HepG2 (cell line): ENCODE measurements at regions not wholly inside any gene's neighbourhood (a gene's known extent, or its start where the extent isn't known, plus 50 kb on each side); places are given as distances from the start of the nearest gene placed in this dataset.
A peak's percentile ranks its signal among the peaks of the same experiment; 100 is the strongest.
"Not testable (repeated sequence)": the region's sequence is repeated elsewhere in the genome, so short reads cannot be mapped to it uniquely, and the experiment has no call there.

Experiments used
- ATAC-seq: fragments of 200-7000 bp; cut with Tn5 transposase; 3 replicates; pipeline ENCODE4 v1.9.1; 2020; ENCODE audit warnings: mild to moderate bottlenecking, moderate library complexity
- BruUV-seq: library from RNA; stranded (reverse); fragments of 400-500 nt; replicated peaks from 2 replicates; lab custom pipeline; 2021; lab: Mats Ljungman, UMichigan
- CTCF ChIA-PET: fragments of 300-600 bp; formaldehyde crosslinking; extraction: SDS; loops from one replicate; lab custom pipeline; 2021; ENCODE audit warnings: low total read pairs, inconsistent platforms, low intra/inter-chr PET ratio; lab: Yijun Ruan, JAX
- POLR2A ChIA-PET: fragments of 350-600 bp; sonication (Branson Sonifier 250); formaldehyde crosslinking; loops from one replicate; lab custom pipeline; 2020; ENCODE audit warnings: antibody characterized with exemption, inconsistent platforms; lab: Yijun Ruan, JAX
- DNase-seq: peaks from one replicate; pipeline ENCODE4 v3.0.0-alpha.2; 2015; ENCODE audit warnings: low spot score
- FAIRE-seq: peaks from 3 replicates; lab custom pipeline; 2011; peaks lifted over from hg19 to GRCh38; lab: Jason Lieb, UNC
- H2AFZ ChIP-seq: one replicate; pipeline ENCODE4 v1.6.1; 2011; ENCODE audit warnings: low read length, inconsistent platforms
- H3K27ac ChIP-seq: fragments of 300-600 bp; 3 replicates; pipeline ENCODE4 v1.8.0; 2011; ENCODE audit warnings: mixed run types, mild to moderate bottlenecking, mixed read lengths, low read length, inconsistent platforms; ENCODE audit not compliant: insufficient read depth; ENCODE audit errors: extremely low read length
- H3K27me3 ChIP-seq, 2 experiments: fragments of 200-600 bp in 1 of 2; 2 replicates in 1 of 2; 3 replicates in 1 of 2; pipeline versions ENCODE4 v1.6.0 to v1.8.0; 2011; ENCODE audit warnings: low read length in 2 of 2, mild to moderate bottlenecking in 2 of 2, moderate library complexity in 2 of 2, inconsistent platforms in 1 of 2; ENCODE audit not compliant: insufficient read depth in 2 of 2, control insufficient read depth in 1 of 2
- H3K36me3 ChIP-seq, 2 experiments: fragments of 200-600 bp in 1 of 2; replicated peaks in 1 of 2; 2 replicates in 1 of 2; 3 replicates in 1 of 2; pipeline versions ENCODE4 v1.5.1 to v1.8.0; 2011; ENCODE audit warnings: low read length in 2 of 2, inconsistent platforms in 1 of 2; ENCODE audit not compliant: insufficient read depth in 2 of 2, control insufficient read depth in 1 of 2
- H3K4me1 ChIP-seq: 2 replicates; pipeline ENCODE4 v1.5.1; 2012; ENCODE audit warnings: low read length, inconsistent platforms; ENCODE audit not compliant: insufficient read depth
- H3K4me2 ChIP-seq: 2 replicates; pipeline ENCODE4 v1.6.0; 2011; ENCODE audit warnings: low read depth, low read length, inconsistent platforms
- H3K4me3 ChIP-seq, 3 experiments: fragments of 200-600 bp in 1 of 3; sonication (generic), shearing (Covaris generic) in 1 of 3; replicated peaks in 1 of 3; 2 replicates each; pipeline ENCODE4 v1.5.1; 2011 to 2016; ENCODE audit warnings: low read length in 3 of 3, inconsistent platforms in 2 of 3, low read depth in 2 of 3, mild to moderate bottlenecking in 2 of 3, control low read depth in 1 of 3, mixed read lengths in 1 of 3; ENCODE audit not compliant: insufficient read depth in 1 of 3
- H3K79me2 ChIP-seq: one replicate; pipeline ENCODE4 v1.6.1; 2011; ENCODE audit warnings: low read length, inconsistent platforms; ENCODE audit not compliant: insufficient read depth
- H3K9ac ChIP-seq: 2 replicates; pipeline ENCODE4 v1.6.0; 2011; ENCODE audit warnings: mild to moderate bottlenecking, low read depth, low read length, inconsistent platforms; ENCODE audit not compliant: insufficient read depth
- H3K9me3 ChIP-seq: 2 replicates; pipeline ENCODE4 v1.5.1; 2012; ENCODE audit warnings: mild to moderate bottlenecking, low read length
- H4K20me1 ChIP-seq: 2 replicates; pipeline ENCODE4 v1.6.0; 2011; ENCODE audit warnings: inconsistent platforms, mild to moderate bottlenecking, low read length, moderate library complexity; ENCODE audit not compliant: insufficient read depth
- MBNL3 ChIP-seq: fragments of 250-450 bp; sonication (Bioruptor Pico); conservative IDR thresholded peaks from 2 replicates; pipeline ENCODE4 v1.8.0; 2022; ENCODE audit warnings: mild to moderate bottlenecking, inconsistent platforms
- RFX5 ChIP-seq: IDR thresholded peaks from 2 replicates; pipeline ENCODE4 v1.6.1; 2011; ENCODE audit warnings: low read depth, low read length, improper control_type of control experiment
- SP140L ChIP-seq: sonication (generic); formaldehyde crosslinking; IDR thresholded peaks from 2 replicates; pipeline ENCODE4 v1.4.0; 2020; ENCODE audit warnings: missing genetic modification reagents, borderline replicate concordance
- WGBS: methylation state at CpG from one replicate; pipeline ENCODE4 v1.1.6; 2017; ENCODE audit warnings: low lambda C conversion rate; 5-methylcytosine and 5-hydroxymethylcytosine counted together
- in situ Hi-C: cut with HindIII; loops from 2 replicates; pipeline ENCODE4 v1.10.0; 2017; ENCODE audit warnings: low pct_unique_long_range_greater_than_20kb; ENCODE audit not compliant: extremely low pct_ligation_motif_present
- intact Hi-C: fragments of 100-400 bp; cut with micrococcal nuclease; formaldehyde crosslinking; loops from one replicate; pipeline ENCODE4 v1.10.0; 2022; ENCODE audit not compliant: unreplicated experiment
- TF ChIP-seq, protein P1 (sequence below): sonication (generic); formaldehyde crosslinking; IDR thresholded peaks from 2 replicates; pipeline ENCODE4 v1.5.0; 2020; ENCODE audit warnings: mild to moderate bottlenecking, missing genetic modification reagents, moderate library complexity

DNA sequence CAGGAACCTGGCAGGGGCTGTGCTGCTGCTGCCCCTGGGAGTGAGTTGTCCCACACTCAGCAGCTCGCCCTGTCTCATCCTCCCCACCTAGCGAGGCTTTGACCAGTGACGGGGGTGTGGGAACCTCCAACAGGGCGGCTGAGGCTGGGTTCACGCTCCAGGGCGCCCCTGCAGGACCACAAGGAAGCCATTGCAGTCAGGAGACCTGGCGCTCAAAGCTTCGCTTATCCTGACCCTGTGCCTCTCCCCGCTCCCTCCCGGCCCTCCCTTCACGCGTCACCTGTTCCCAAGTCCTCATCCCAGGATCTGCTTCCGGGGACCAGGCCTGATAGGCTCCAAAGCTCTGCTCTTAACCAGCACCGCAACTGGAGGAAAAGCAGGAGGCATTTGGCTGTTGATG is 272.0 kb upstream of the SFSWAP start:
- intact Hi-C loops: no loop called here
- peak; percentile 84 for ATAC-seq
- CTCF ChIA-PET: no interaction called here

DNA sequence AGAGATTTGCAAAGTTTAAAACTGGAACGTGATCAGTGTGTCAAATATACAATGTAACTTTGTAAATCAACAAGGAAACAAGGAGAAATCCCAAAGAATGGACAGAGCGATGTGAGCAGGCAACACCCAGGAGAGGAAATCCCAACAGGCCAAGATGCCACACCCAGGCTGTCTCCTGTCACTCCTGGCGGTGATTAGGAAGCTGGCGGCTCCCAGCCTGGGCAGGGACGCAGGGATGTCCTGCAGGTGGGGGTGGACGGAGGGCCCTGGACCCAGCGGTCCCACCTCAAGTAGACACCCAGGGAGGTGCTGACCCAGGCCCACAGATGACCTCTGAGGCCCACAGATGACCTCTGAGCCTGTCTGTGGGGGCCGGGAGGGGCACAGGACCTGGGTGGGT is 271.1 kb upstream of the SFSWAP start:
- H3K4me1 ChIP-seq, H4K20me1 ChIP-seq, H3K36me3 ChIP-seq, H3K4me2 ChIP-seq, FAIRE-seq, CTCF ChIA-PET, BruUV-seq, H3K9me3 ChIP-seq, H3K79me2 ChIP-seq, intact Hi-C loops, DNase-seq, ATAC-seq, H3K27ac ChIP-seq, POLR2A ChIA-PET, H3K4me3 ChIP-seq, H3K9ac ChIP-seq, H2AFZ ChIP-seq: not testable (repeated sequence)
- peaks cover 2 to 14% of the 10 kb centered on the region in 2 experiments; a peak in 3 of 5 replicates for H3K27me3 ChIP-seq
- WGBS: no CpG with 5 or more reads among the region's 8 CpGs
- in situ Hi-C loops: loop anchor here (10.0 kb wide), 1 partner anchor 215 kb away; no protein-coding TSS in a partner anchor

More for the DNA sequence above, 272.0 kb upstream of the SFSWAP start:
- H3K4me3 ChIP-seq: no peak overlapping the region
- H3K27ac ChIP-seq: no peak overlapping the region
- no peaks in the 10 kb centered on the region for H3K79me2 ChIP-seq
- no peak overlapping the region for H3K4me2 ChIP-seq
- BruUV-seq: no TSS peak
- no peaks in the 10 kb centered on the region for H4K20me1 ChIP-seq
- FAIRE-seq (no peak), DNase-seq (peak; percentile 3)
- H3K27me3 ChIP-seq: peaks cover 2 to 14% of the 10 kb centered on the region in 2 experiments; a peak in 3 of 5 replicates
- H3K36me3 ChIP-seq: no peaks in the 10 kb centered on the region
- WGBS: 9% methylated on average over 10 of the region's 14 CpGs
- no peaks in the 10 kb centered on the region for H3K9me3 ChIP-seq
- no peaks in the 10 kb centered on the region for H3K4me1 ChIP-seq
- no peak overlapping the region for H2AFZ ChIP-seq
- POLR2A ChIA-PET: no interaction called here
- no peak overlapping the region for H3K9ac ChIP-seq
- in situ Hi-C loops: loop anchor here (10.0 kb wide), 1 partner anchor 214 kb away; no protein-coding TSS in a partner anchor
- no peak for TF ChIP-seq SP140L
- TF ChIP-seq, protein P1, sequence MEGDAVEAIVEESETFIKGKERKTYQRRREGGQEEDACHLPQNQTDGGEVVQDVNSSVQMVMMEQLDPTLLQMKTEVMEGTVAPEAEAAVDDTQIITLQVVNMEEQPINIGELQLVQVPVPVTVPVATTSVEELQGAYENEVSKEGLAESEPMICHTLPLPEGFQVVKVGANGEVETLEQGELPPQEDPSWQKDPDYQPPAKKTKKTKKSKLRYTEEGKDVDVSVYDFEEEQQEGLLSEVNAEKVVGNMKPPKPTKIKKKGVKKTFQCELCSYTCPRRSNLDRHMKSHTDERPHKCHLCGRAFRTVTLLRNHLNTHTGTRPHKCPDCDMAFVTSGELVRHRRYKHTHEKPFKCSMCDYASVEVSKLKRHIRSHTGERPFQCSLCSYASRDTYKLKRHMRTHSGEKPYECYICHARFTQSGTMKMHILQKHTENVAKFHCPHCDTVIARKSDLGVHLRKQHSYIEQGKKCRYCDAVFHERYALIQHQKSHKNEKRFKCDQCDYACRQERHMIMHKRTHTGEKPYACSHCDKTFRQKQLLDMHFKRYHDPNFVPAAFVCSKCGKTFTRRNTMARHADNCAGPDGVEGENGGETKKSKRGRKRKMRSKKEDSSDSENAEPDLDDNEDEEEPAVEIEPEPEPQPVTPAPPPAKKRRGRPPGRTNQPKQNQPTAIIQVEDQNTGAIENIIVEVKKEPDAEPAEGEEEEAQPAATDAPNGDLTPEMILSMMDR (CRISPR knock-in tag): peak; percentile 18
- no peak for TF ChIP-seq MBNL3
- peak; percentile 94 for TF ChIP-seq RFX5

DNA sequence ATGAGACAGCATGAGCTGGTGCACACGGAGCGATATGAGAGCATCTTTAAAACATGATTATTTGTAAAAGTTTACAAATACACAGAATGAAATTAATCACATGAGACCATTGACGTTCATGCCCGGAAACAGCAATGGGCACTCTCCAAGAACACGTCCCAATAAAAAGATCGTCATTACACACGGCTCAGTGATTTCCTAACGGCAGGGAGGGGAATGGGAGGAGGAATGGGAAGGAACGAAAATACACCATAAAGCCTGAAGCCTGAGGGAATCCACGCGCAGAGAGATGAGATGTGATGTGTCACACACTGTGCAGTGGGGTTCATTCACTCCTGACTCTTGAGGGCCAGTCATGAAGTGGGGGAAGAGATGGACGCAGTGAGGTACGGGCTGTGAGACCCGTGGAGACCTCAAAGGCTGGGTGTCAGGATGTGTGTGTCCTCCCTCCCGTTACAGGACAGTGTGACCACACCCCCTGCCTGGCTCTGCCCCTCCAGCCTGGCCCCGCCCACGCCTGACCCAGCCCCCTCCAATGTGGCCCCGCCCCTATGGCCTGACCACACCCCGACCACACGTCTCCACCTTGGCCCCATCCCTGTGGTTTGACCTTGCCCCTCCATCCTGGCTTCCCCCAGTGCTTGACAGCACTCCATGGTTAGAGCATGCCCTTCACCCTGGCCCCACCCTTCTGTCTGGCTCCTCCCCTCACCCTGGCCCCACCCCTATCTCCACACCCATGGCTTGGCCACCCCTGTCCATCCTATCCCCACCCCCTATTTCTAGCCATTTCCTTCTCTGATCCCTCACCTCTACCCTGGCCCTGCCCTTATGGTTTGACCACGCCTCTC is 270.5 kb upstream of the SFSWAP start:
- DNase-seq, intact Hi-C loops, H3K4me3 ChIP-seq, BruUV-seq, in situ Hi-C loops, H3K27ac ChIP-seq, H2AFZ ChIP-seq, H3K36me3 ChIP-seq, H3K79me2 ChIP-seq, H3K9me3 ChIP-seq, H3K9ac ChIP-seq, POLR2A ChIA-PET, CTCF ChIA-PET, H3K4me2 ChIP-seq, ATAC-seq, H4K20me1 ChIP-seq, H3K4me1 ChIP-seq: not testable (repeated sequence)
- peak; percentile 18 for FAIRE-seq
- H3K27me3 ChIP-seq: peaks cover 2 to 20% of the 10 kb centered on the region in 2 experiments; a peak in 3 of 5 replicates
- 16% methylated on average over 4 of the region's 21 CpGs for WGBS
